ENCODE measurements at regions not wholly inside any gene's neighbourhood (a gene's known extent, or its start where the extent isn't known, plus 50 kb on each side); places are given as distances from the start of the nearest gene placed in this dataset.

DNA sequence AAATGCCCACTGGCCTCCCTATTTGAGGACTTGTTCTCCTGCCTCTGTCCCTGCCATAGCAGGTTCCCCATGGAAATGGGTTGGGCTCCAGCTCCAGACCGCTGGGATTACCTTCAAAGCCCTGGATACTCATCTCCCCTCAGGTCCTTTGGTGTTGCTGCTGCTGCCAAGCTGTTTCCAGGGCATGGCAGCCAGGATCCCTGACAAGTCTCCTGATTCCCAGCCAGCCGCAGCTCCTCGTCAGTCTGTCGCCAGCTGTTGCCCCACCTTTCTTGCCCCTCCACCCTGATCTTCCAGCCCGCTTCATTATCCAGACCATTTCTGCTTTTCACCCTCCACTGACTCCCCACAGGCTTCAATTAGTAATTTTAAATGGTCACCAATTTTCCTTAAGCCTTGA, 68.3 kb upstream of the KCND3 start:
- TF ChIP-seq, protein P1, sequence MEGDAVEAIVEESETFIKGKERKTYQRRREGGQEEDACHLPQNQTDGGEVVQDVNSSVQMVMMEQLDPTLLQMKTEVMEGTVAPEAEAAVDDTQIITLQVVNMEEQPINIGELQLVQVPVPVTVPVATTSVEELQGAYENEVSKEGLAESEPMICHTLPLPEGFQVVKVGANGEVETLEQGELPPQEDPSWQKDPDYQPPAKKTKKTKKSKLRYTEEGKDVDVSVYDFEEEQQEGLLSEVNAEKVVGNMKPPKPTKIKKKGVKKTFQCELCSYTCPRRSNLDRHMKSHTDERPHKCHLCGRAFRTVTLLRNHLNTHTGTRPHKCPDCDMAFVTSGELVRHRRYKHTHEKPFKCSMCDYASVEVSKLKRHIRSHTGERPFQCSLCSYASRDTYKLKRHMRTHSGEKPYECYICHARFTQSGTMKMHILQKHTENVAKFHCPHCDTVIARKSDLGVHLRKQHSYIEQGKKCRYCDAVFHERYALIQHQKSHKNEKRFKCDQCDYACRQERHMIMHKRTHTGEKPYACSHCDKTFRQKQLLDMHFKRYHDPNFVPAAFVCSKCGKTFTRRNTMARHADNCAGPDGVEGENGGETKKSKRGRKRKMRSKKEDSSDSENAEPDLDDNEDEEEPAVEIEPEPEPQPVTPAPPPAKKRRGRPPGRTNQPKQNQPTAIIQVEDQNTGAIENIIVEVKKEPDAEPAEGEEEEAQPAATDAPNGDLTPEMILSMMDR (IDR thresholded peaks at IDR 0.05; ENCODE audit: insufficient read depth, low read depth, low read length, missing control alignments): no peak
- no peak overlapping the region for H3K4me3 ChIP-seq (ENCODE audit: low read length)
- DNase-seq (ENCODE audit: low read depth): no peak

DNA sequence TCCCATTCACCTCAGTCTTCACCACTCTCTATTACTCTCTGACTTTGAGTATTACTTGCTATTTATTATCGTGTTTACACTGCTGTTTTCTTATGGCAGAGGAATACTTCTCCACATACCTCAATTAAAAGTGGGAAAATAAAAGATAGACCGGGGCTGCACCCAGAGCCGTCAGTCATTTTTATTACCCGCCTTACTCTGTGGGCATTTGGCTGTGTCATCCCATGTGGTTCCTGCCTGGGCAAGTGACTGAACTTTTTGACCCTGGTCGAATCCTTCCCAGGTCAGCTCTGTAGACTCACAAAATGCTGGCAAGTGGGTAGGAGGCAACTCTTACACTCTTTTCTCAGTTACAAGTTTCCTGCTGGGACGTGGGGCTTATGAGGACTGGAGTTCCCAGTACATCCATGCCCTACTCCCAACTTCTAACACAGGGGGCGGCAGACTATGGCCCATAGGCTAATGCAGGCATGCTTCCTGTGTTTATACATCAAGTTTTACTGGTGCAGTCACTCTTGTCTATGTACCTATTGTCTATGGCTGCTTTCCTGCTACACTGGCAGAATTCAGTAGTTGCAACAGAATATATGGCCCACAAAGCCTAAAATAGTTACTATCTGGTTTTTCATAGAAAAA, 69.5 kb upstream of the KCND3 start:
- TF ChIP-seq, protein P1 (IDR thresholded peaks at IDR 0.05; ENCODE audit: insufficient read depth, low read depth, low read length, missing control alignments): no peak
- no peak overlapping the region for H3K4me3 ChIP-seq (ENCODE audit: low read length)
- DNase-seq (ENCODE audit: low read depth): peak; percentile 10

DNA sequence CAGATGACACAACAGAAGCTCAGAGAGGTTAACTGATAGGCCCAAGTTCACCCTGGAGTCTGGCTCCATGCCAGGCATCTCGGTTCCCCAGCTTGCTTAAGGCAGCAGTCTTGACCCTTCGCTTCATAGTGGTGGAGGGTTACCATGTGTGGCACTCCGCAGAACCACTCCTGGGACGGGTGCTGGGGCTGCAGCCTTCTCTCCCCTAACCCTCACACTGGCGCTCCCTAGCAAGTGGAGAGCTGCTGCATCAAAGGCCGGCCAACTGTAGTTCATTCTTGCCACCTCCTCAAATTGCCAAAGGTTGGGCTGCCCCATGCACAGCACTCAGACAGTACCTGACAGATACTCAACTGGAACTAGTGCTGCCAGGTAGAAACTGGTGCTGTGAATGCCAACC, 70.2 kb upstream of the KCND3 start:
- TF ChIP-seq, protein P1 (IDR thresholded peaks at IDR 0.05; ENCODE audit: insufficient read depth, low read depth, low read length, missing control alignments): no peak
- DNase-seq (ENCODE audit: low read depth): no peak

DNA sequence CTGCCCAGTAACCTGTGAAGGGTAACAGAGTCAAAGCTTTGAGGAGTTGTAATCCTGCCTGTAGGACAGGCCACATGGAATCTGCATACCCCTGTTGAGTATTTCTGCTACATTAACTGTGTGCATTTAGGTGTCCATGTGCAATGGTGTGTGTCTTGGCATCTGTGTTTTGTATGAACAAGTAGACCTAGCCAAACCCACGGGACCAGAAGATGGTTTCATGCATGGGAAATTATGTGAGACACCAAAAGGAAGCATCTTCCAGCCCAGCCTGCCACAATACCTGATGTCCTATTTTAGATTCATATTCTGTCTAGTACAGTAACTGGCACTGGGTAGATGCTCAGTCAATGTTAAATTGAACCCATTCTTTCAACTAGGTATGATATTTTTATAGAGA, 70.8 kb upstream of the KCND3 start:
- no peak overlapping the region for H3K4me3 ChIP-seq (ENCODE audit: low read length)
- TF ChIP-seq, protein P1 (IDR thresholded peaks at IDR 0.05; ENCODE audit: insufficient read depth, low read depth, low read length, missing control alignments): no peak
- DNase-seq (ENCODE audit: low read depth): no peak

More for the DNA sequence above, 70.2 kb upstream of the KCND3 start:
- H3K4me3 ChIP-seq (ENCODE audit: low read length): no peak overlapping the region

DNA sequence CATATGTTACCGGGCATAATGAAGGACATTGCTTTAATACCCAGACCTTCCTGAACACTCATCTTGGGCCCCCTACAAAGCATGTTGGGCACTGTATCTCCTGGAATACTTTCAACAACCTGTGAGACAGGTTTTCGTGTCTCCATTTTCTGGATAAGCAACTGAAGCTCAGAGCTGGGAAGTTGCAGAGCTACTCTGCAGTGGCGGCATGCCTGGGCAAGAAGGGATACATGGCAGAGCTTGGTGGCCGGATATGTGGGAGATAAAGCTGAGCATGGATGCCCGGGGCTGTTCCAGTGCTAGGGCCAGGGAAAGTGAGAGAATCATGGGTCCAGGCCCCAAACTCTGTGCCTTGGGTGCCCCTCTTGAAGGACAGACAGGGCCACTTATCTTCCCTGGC, 71.6 kb upstream of the KCND3 start:
- no peak overlapping the region for H3K4me3 ChIP-seq (ENCODE audit: low read length)
- DNase-seq (ENCODE audit: low read depth): peak; percentile 90
- TF ChIP-seq, protein P1 (IDR thresholded peaks at IDR 0.05; ENCODE audit: insufficient read depth, low read depth, low read length, missing control alignments): no peak

DNA sequence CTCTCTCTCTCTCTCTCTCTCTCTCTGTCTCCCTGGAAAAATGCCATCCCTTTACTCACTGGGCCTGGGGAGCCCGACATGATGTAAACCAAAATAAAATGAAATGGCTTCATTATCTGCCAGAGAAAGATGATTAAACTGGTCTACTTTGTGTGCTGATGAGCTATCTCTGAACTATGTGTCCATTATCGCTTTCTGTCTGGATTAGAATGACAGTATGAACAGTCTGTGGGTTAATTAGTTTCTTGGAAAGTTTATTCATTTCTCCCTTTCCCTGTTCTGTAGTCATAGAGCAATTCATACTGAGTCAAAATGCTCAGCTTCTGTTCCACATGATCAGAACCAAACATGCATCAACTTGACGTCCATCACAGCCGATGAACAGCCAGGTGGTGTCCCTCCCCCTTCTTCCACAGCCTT, 72.4 kb upstream of the KCND3 start:
- peak; percentile 89 for DNase-seq (ENCODE audit: low read depth)
- TF ChIP-seq, protein P1 (IDR thresholded peaks at IDR 0.05; ENCODE audit: insufficient read depth, low read depth, low read length, missing control alignments): no peak
- H3K4me3 ChIP-seq (ENCODE audit: low read length): no peak overlapping the region
